ENCODE measurements at regions not wholly inside any gene's neighbourhood (a gene's known extent, or its start where the extent isn't known, plus 50 kb on each side); places are given as distances from the start of the nearest gene placed in this dataset.
A peak's percentile ranks its signal among the peaks of the same experiment; 100 is the strongest.

DNA sequence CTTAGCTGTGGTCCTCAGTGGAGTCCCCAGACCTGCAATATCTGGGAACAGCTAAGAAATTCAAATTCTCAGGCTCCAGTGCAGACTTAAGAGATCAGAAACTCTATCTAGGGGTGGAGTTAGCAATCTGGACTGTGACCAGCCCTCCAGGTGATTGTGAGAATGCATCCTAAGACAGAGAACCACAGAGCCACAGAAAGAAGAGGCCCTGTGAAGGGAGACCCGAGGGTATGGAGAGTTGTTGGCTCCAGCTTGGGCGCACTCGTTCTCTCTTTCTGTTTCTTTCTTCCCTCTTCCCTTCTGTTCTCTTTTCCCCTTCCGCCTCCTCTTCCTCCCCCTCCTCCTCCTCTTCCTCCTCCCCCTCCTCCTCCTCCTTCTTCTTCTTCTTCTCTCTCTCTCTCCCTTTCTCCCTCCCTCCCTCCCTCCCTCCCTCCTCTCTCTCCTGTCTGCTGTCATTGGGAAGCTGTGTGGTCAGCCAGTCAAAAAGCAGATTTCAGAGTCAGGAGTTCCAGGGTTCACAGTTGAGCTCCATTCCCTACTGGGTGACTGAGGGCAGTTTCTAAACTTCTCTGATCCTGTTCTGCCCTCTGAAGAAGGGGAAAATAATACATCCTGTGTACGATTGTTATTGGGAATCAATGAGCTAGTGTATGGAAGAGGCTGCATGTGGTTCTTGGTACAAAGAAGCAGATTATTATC is 62.1 kb upstream of the STEAP1B start:
- peak; percentile 82 for DNase-seq

DNA sequence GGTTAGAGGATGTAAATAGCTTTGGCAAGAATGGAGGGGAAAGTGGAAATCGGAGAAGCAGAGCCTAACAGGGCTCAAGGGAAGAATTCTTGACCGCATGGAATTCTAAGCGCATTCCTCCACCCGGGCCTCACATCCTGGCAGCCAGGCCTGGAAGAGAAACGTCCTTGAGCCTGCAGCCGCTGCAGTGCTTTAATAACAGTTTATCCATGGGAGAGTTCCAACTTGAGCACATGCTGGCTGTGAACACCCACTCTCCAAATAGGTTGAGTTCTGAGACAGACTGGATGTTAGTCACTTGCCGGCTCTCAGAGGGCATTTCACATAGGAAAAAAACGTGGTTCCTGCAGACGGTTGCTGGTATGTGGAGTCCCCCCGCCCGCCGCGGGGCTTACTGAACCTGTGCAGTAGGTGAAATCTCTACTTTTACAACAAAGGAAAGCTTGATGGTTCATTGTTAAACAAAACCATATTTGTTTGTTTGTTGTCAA is 61.4 kb upstream of the STEAP1B start:
- peak; percentile 92 for DNase-seq

DNA sequence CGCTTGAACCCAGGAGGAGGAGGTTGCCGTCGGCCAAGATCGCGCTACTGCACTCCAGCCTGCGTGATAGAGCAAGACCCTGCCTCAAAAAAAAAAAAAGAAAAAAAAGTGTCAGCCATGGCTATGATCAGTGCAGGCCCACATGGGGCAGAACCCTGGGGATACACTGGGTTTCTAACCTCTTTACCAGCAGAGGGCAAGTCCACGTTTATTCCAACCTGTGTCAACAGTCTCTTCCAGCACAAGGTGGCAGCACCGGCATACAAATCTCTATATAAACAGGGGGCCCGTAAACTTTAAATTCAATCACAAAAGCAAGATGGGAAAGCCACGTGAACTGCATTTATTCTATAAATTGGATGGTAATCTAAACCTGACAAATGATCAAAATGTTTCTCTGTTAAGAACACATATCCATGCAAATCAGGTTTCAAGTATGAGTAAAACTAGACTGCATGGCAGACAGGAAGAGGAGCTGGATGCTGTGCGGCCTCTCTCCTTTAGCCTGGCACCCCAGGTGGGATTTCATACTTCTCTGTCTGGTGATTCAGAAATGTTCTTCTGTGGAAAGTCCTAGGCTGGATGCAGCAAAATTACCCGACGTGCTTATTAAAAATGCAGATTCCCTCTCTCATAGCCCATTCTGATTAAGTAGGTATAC is 60.0 kb upstream of the STEAP1B start:
- peak; percentile 95 for DNase-seq

DNA sequence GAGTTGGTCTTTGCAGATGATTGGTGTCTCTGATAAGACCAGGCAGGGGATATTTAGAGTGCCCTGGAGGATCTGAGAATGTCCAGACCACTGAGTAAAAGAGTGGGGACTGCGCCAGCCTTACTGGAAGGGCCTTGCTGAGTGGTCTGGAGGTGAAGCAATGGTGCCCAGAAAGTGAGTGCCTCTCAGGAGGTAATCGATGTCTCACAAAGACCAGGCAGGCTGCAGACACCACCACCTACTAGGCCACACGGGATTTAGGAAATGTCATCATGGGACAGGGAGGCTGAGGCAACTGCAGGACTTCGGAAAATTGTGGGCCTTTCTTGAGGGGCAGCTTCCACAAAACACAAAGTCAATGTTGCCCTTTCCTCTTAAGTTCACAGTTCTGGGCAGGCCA is 57.2 kb upstream of the STEAP1B start:
- DNase-seq: no peak

DNA sequence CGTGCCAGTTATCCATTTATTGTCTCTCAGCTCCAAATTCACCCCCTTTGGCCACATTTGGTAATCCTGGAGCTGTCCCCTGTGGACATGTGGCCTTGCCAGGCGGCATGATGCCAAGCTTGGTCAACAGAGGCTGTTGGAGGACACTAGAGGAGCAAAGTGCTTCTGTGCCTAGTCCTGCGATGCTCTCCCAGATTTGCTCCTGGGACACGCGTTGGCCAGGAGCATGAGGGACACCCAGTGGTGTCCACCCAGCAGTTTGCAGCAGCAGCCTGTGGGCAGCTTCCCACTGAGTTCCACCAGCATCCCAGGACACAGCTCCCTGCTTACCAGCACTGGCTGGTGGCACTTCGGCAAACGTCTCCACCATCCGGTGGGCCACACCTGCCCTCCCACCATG is 55.5 kb upstream of the STEAP1B start:
- DNase-seq: no peak

DNA sequence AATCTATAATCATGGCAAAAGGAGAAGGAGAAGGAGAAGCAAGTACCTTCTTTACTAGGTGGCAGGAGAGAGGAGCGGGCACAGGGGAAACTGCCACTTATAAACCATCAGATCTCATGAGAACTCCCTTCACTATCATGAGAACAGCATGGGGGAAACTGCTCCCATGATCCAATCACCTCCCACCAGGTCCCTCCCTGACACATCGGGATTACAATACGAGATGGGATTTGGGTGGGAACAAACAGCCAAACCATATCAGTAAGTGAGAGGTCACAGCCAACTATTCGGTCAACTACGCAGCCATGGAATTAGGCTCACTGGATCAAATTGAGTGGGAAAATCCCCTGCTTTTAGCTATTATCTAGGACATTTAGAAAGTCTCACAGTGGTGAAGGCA is 54.2 kb upstream of the STEAP1B start:
- DNase-seq: no peak

DNA sequence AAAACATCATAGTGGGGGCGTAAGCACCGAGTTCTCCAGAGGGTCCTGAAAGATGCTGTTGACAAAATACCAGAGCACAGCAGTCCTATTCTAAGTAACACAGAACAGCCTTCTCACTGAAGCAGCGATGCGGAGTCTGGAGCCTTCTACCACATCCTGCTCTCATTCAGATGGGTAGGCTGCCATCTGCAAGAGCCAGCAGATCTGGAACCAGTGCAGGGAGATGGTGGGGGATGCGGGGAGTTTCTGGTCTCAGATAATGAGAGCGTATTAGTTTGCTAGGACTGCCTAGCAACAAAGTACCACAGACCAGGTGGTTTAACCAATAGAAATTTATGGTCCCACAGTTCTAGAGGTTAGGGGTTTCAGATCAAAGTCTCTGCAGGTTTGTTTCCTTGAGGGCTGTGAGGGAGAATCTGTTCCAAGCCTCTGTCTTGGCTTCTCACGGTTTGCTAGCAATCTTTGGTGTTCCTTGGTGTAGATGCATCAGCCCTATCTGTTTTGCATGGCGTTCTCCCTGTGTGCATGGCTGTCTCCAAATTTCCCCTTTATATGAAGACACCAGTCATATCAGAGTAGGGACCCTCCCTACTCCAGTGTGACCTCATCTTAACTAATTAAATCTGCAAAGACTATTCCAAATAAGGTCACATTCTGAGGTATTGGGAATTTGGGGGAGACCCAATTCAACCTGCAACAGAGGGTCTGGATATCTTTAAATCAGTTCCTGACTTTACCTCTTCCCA is 52.0 kb upstream of the STEAP1B start:
- no peak for DNase-seq

DNA sequence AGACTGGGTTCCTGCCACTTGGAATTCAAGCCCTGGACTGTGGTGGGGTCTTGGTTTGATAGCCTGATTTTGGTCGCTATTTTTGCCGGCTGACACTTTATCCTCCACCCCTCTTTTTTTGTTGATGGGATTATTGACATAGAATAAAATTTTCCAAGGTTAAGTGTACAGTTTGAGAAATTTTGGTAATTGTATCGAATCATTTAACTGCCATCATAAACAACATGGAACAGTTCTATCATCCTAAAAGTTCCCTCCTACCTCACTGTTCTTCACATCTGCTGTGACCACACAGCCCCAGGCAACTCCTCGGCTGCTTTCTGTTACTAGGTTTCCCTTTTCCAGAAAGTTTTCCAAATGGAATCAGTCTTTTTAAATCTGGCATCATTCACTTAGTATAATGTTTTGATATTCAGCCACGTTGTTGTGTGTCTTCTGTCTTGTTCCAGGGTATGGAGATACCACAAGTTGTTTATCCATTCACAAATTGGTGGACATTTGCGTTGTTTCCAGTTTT is 50.6 kb upstream of the STEAP1B start:
- no peak for DNase-seq

DNA sequence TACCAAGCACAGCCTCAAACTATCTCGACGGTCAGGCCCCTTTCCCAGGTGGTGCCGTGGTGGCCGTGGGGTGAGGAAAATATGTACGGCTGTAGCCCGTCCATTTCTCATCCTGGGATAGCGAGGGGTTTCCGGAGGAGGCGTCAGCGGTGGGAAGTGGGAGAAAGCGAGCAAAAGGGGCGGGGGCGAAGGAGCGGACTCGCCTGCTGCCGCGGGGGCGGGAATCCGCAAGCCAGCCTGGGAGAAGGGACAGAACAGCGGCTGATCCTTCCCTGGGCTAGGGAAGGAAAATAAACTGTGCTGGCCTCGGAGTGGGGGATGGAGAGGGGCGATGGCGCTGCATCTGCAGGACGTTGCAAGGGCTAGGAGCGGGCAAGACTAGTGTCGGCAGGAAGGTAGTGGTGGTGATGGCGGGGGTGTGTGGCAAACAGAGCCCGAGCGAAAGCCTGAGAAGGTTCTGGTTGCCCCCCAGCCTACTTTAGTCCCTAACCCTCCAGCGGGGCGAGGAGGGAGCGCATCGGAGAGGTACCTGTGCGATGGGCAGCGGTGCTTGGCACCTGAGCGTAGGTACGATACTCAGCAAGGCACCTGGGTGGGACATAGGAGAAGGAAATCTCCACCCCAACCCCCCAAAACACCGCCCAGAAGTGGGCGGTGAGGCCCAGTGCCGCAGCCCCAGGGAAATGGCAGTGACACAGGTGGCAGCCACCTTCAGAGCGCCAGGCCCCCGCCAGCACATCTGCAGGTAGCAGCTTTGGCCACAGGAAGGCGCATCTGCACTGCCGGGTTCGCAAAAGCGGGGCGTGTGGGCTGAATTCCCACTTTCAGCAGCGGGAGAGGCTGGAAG is 49.9 kb upstream of the STEAP1B start:
- DNase-seq: peak; percentile 96
